Body of pancreas (tissue), 4 donors: ENCODE measurements at regions not wholly inside any gene's neighbourhood (a gene's known extent, or its start where the extent isn't known, plus 50 kb on each side); places are given as distances from the start of the nearest gene placed in this dataset.

ENCODE experiments used
- ATAC-seq: fragments of 150-250 bp; one replicate; pipeline ENCODE4 v1.9.1; 2016
- DNase-seq, 4 donors: peaks; one replicate each; pipeline ENCODE4 v3.0.0-alpha.2; 2019
- H3K27ac ChIP-seq, 4 donors: fragments of 200-600 bp; sonication (generic); 1 replicate in 3 of 4; 2 replicates in 1 of 4; pipeline versions ENCODE4 v1.5.1 to v1.6.1; 2016 to 2019; ENCODE audit warnings: mild to moderate bottlenecking in 1 of 4, mixed read lengths in 1 of 4, moderate library complexity in 1 of 4
- H3K27me3 ChIP-seq, 2 donors: fragments of 200-600 bp; sonication (generic); one replicate each; pipeline ENCODE4 v1.6.0; 2016; ENCODE audit warnings: mild to moderate bottlenecking in 1 of 2
- H3K36me3 ChIP-seq, 2 donors: fragments of 200-600 bp; sonication (generic); replicated peaks in 1 of 2; 2 replicates each; pipeline ENCODE4 v1.5.1; 2016; ENCODE audit warnings: low read depth in 2 of 2; ENCODE audit not compliant: insufficient read depth in 1 of 2
- H3K4me1 ChIP-seq: fragments of 200-600 bp; sonication (generic); one replicate; pipeline ENCODE4 v1.6.0; 2016
- H3K4me3 ChIP-seq, 2 donors: fragments of 200-600 bp; sonication (generic); 1 replicate in 1 of 2; 2 replicates in 1 of 2; pipeline ENCODE4 v1.5.1; 2016 to 2019
- H3K9me3 ChIP-seq, 3 donors: fragments of 200-600 bp; sonication (generic); 1 replicate in 2 of 3; 2 replicates in 1 of 3; pipeline ENCODE4 v1.5.1; 2016
- POLR2A ChIP-seq, 3 donors: fragments of 450-650 bp; IDR thresholded peaks; one replicate each; pipeline ENCODE4 v1.6.1; 2016; ENCODE audit warnings: antibody characterized with exemption in 3 of 3, mild to moderate bottlenecking in 2 of 3
- WGBS, 2 donors: methylation state at CpG; one replicate each; pipeline ENCODE4 v1.1.5; 2017; 5-methylcytosine and 5-hydroxymethylcytosine counted together
- intact Hi-C: fragments of 100-400 bp; cut with DNase I; formaldehyde crosslinking; loops from one replicate; pipeline ENCODE4 v1.15.1; 2023
- TF ChIP-seq, protein P1 (sequence below), 7 experiments: fragments of 450-650 bp in 4 of 7; fragments of 200-600 bp in 3 of 7; sonication (generic) in 3 of 7; IDR thresholded peaks; one replicate each; pipeline ENCODE4 v1.5.1; 2016 to 2019; ENCODE audit warnings: antibody characterized with exemption in 7 of 7

- H3K27me3 ChIP-seq = no peaks in the 10 kb centered on the region
- WGBS, 2 donors = 63 to 75% methylated on average over 14 of the region's 14 CpGs
- ATAC-seq = peak; percentile 34
- TF ChIP-seq POLR2A (IDR thresholded peaks at IDR 0.05) = no peak
- TF ChIP-seq, protein P1, sequence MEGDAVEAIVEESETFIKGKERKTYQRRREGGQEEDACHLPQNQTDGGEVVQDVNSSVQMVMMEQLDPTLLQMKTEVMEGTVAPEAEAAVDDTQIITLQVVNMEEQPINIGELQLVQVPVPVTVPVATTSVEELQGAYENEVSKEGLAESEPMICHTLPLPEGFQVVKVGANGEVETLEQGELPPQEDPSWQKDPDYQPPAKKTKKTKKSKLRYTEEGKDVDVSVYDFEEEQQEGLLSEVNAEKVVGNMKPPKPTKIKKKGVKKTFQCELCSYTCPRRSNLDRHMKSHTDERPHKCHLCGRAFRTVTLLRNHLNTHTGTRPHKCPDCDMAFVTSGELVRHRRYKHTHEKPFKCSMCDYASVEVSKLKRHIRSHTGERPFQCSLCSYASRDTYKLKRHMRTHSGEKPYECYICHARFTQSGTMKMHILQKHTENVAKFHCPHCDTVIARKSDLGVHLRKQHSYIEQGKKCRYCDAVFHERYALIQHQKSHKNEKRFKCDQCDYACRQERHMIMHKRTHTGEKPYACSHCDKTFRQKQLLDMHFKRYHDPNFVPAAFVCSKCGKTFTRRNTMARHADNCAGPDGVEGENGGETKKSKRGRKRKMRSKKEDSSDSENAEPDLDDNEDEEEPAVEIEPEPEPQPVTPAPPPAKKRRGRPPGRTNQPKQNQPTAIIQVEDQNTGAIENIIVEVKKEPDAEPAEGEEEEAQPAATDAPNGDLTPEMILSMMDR (IDR thresholded peaks at IDR 0.05) = no peak
- intact Hi-C loops = no loop called here
- H3K9me3 ChIP-seq = no peaks in the 10 kb centered on the region
- peaks cover 7% of the 10 kb centered on the region for H3K4me1 ChIP-seq
- H3K27ac ChIP-seq = peak overlapping the region in 3 of 4 donors; percentile 60 to 76 (median 67)
- no peak overlapping the region for H3K4me3 ChIP-seq
- no peaks in the 10 kb centered on the region for H3K36me3 ChIP-seq
- DNase-seq = no peak
Measured at GRCh38 chr1:8155528-8156186, 129.5 kb upstream of the ERRFI1 start.

GRCh38 chr1:8154621-8155052 is 128.5 kb upstream of the ERRFI1 start:
- ATAC-seq (peak; percentile 77), DNase-seq (peak in 3 of 4 donors; percentile 59 to 63 (median 62))
- peaks cover 7% of the 10 kb centered on the region for H3K4me1 ChIP-seq
- H3K36me3 ChIP-seq = no peaks in the 10 kb centered on the region
- intact Hi-C loops = no loop called here
- no peaks in the 10 kb centered on the region for H3K27me3 ChIP-seq
- H3K27ac ChIP-seq = peak overlapping the region in 3 of 4 donors; percentile 56 to 76 (median 60)
- WGBS, 2 donors = 28 to 41% methylated on average over 14 to 15 of the region's 15 CpGs
- H3K4me3 ChIP-seq = no peak overlapping the region
- no peaks in the 10 kb centered on the region for H3K9me3 ChIP-seq
- no peak for TF ChIP-seq POLR2A (IDR thresholded peaks at IDR 0.05)
- TF ChIP-seq, protein P1 (IDR thresholded peaks at IDR 0.05) = no peak

GRCh38 chr1:8153961-8154360 is 127.9 kb upstream of the ERRFI1 start:
- 91 to 92% methylated on average over 6 to 7 of the region's 7 CpGs for WGBS, 2 donors
- no peak for DNase-seq
- intact Hi-C loops = no loop called here

DNA sequence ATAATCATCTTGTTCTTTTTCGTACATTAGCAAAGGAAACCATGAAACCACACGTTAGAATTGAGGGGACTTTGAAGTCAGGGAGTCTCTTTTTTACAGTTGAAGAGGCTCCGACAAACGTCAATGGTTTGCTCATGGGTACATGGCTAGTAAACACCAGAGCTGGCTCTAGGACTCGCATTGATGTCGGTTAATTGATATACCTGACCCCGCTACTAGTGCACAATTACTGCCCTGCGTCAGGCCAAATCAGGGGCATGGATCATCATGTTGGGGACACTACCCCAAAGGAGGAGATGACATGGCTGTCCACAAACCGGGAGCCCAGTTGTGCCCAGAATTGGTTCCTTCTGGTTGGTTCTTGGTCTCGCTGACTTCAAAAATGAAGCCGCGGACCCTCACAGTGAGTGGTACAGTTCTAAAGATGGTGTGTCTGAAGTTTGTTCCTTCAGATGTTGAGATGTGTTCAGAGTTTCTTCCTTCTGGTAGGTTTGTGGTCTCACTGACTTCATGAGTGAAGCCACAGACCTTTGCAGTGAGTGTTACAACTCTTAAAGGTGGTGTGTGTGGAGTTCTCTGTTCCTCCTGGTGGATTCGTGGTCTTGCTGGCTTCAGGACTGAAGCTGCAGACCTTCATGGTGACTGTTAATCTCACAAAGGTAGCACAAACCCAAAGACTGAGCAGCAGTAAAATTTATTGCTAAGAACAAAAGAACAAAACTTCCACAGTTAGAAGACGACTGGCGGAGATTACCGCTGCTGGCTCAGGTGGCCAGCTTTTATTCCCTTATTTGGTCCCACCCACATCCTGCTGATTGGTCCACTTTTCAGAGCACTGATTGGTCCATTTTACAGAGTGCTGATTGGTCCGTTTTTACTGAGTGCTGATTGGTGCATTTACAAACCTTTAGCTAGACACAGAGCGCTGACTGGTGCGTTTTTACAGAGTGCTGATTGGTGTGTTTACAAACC is 126.9 kb upstream of the ERRFI1 start:
- WGBS, 2 donors = 83 to 87% methylated on average over 19 of the region's 19 CpGs
- H3K36me3 ChIP-seq = no peaks in the 10 kb centered on the region
- no peak for ATAC-seq
- H3K27me3 ChIP-seq = no peaks in the 10 kb centered on the region
- no peak overlapping the region for H3K4me3 ChIP-seq
- peak overlapping the region; percentile 11 to 76 (median 38) for H3K27ac ChIP-seq
- no peak for DNase-seq
- no peaks in the 10 kb centered on the region for H3K9me3 ChIP-seq
- peaks cover 7% of the 10 kb centered on the region for H3K4me1 ChIP-seq
- intact Hi-C loops = no loop called here
- TF ChIP-seq, protein P1 (IDR thresholded peaks at IDR 0.05) = no peak
- TF ChIP-seq POLR2A (IDR thresholded peaks at IDR 0.05) = no peak

More at GRCh38 chr1:8153961-8154360, 127.9 kb upstream of the ERRFI1 start:
- no peak for TF ChIP-seq POLR2A (IDR thresholded peaks at IDR 0.05)
- TF ChIP-seq, protein P1 (IDR thresholded peaks at IDR 0.05) = no peak
- Histone ChIP-seq H3K4me1 (peaks cover 7% of the 10 kb centered on the region), H3K36me3 (no peaks in the 10 kb centered on the region), H3K9me3 (no peaks in the 10 kb centered on the region), H3K27me3 (no peaks in the 10 kb centered on the region), H3K4me3 (no peak overlapping the region), H3K27ac (peak overlapping the region in 3 of 4 donors; percentile 56 to 76 (median 60))
- ATAC-seq = no peak
